Brain microvascular endothelial cell (primary cell): ENCODE measurements at regions not wholly inside any gene's neighbourhood (a gene's known extent, or its start where the extent isn't known, plus 50 kb on each side); places are given as distances from the start of the nearest gene placed in this dataset.

ENCODE experiments used
- DNase-seq: peaks from one replicate; pipeline ENCODE4 v3.0.0-alpha.2; 2020
- H3K27ac ChIP-seq: fragments of 250-450 bp; sonication (Bioruptor Pico); 2 replicates; pipeline ENCODE4 v1.5.1; 2020; ENCODE audit warnings: mild to moderate bottlenecking, moderate library complexity
- H3K27me3 ChIP-seq: fragments of 250-450 bp; sonication (Bioruptor Pico); replicated peaks from 2 replicates; pipeline ENCODE4 v1.5.1; 2020; ENCODE audit warnings: mild to moderate bottlenecking
- H3K36me3 ChIP-seq: fragments of 250-450 bp; sonication (Bioruptor Pico); replicated peaks from 2 replicates; pipeline ENCODE4 v1.5.1; 2020; ENCODE audit warnings: mild to moderate bottlenecking
- H3K4me3 ChIP-seq: 2 replicates; pipeline ENCODE4 v1.5.1; 2011; ENCODE audit warnings: low read depth, mild to moderate bottlenecking, control low read depth, low read length, moderate library complexity
- CTCF ChIP-seq: IDR thresholded peaks from 2 replicates; pipeline ENCODE4 v1.5.1; 2011; ENCODE audit warnings: low read depth, mild to moderate bottlenecking, moderate library complexity, low read length, control low read depth, inconsistent platforms; ENCODE audit errors: missing control alignments
- in situ Hi-C: cut with HindIII; loops from 2 replicates; pipeline ENCODE4 v1.10.0; 2017; ENCODE audit warnings: low sequenced_read_pairs, low pct_ligation_motif_present

GRCh38 chr15:62697636-62698035 lies 344.9 kb upstream of the TPM1 start:
- H3K4me3 ChIP-seq: no peak overlapping the region
- in situ Hi-C loops: no loop called here

GRCh38 chr15:62698646-62699045 lies 343.9 kb upstream of the TPM1 start:
- Histone ChIP-seq H3K4me3 (no peak overlapping the region), H3K27ac (no peak overlapping the region), H3K36me3 (no peaks in the 10 kb centered on the region), H3K27me3 (no peaks in the 10 kb centered on the region)
- in situ Hi-C loops: no loop called here
- no peak for DNase-seq
- no peak for TF ChIP-seq CTCF

More at GRCh38 chr15:62697636-62698035, 344.9 kb upstream of the TPM1 start:
- no peaks in the 10 kb centered on the region for H3K27me3 ChIP-seq
- no peak for TF ChIP-seq CTCF
- H3K27ac ChIP-seq: no peak overlapping the region
- no peak for DNase-seq
- no peaks in the 10 kb centered on the region for H3K36me3 ChIP-seq

- peak; percentile 15 for TF ChIP-seq CTCF
- H3K27me3 ChIP-seq: no peaks in the 10 kb centered on the region
Observed at GRCh38 chr15:62706317-62706716, 336.2 kb upstream of the TPM1 start.

GRCh38 chr15:62708470-62708869 lies 334.1 kb upstream of the TPM1 start:
- Histone ChIP-seq H3K36me3 (no peaks in the 10 kb centered on the region), H3K27me3 (no peaks in the 10 kb centered on the region), H3K27ac (no peak overlapping the region), H3K4me3 (no peak overlapping the region)
- TF ChIP-seq CTCF: no peak
- DNase-seq: no peak
- in situ Hi-C loops: no loop called here

More at GRCh38 chr15:62706317-62706716, 336.2 kb upstream of the TPM1 start:
- no peaks in the 10 kb centered on the region for H3K36me3 ChIP-seq
- in situ Hi-C loops: no loop called here
- DNase-seq: no peak
- no peak overlapping the region for H3K4me3 ChIP-seq
- H3K27ac ChIP-seq: no peak overlapping the region

- Histone ChIP-seq H3K27me3 (no peaks in the 10 kb centered on the region), H3K4me3 (no peak overlapping the region), H3K27ac (no peak overlapping the region), H3K36me3 (no peaks in the 10 kb centered on the region)
- no peak for TF ChIP-seq CTCF
- in situ Hi-C loops: no loop called here
- DNase-seq: no peak
Observed at GRCh38 chr15:62709261-62709660, 333.3 kb upstream of the TPM1 start.

GRCh38 chr15:62711691-62712454 lies 330.7 kb upstream of the TPM1 start:
- DNase-seq: no peak
- H3K4me3 ChIP-seq: no peak overlapping the region
- no peak for TF ChIP-seq CTCF
- in situ Hi-C loops: no loop called here
- H3K27me3 ChIP-seq: no peaks in the 10 kb centered on the region
- no peaks in the 10 kb centered on the region for H3K36me3 ChIP-seq
- H3K27ac ChIP-seq: no peak overlapping the region
